ENCODE measurements at regions not wholly inside any gene's neighbourhood (a gene's known extent, or its start where the extent isn't known, plus 50 kb on each side); places are given as distances from the start of the nearest gene placed in this dataset.

- no peak for DNase-seq
Observed at GRCh38 chr11:134466156-134466555, 54.1 kb upstream of the B3GAT1 start.

DNA sequence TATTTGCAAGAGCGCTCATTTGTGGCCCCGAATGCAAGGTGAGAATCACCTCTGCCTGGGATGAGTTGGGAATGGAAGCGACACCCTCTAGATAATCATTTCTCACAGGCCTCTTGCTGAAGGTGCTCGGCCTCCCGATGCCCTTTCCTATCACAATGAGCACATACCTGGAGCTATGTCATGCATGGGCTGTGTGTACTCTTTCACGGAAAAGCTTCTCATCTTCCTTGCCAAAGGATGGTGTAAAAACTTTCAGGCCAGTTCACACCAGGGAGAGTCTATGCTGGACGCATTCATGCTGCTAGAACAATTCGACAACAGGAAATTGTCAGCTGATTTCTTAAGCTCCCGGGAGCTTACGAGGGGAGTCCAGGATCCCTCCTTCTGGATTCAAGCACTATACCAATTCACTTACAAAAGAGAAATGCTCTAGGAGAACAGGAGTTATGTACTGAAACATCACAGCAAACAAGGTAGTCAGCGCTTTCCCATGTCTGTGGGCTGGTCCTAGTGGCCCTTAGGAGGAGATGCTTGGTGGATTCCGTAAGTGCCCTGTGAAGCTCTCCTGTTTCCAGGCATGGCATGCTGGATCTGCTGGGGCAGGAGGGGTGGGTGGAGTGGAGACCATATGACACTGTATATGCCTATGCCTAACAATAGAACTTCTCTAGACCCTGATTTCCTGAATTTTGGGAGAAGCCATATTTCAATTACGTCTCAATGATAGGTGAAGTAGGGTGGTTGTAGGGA lies 53.1 kb upstream of the B3GAT1 start:
- no peak for DNase-seq

GRCh38 chr11:134464196-134464595 lies 52.2 kb upstream of the B3GAT1 start:
- DNase-seq = no peak

GRCh38 chr11:134463716-134464115 lies 51.7 kb upstream of the B3GAT1 start:
- no peak for DNase-seq

Measured in T-helper 2 cell (primary cell).